K562 (cell line): ENCODE measurements at regions not wholly inside any gene's neighbourhood (a gene's known extent, or its start where the extent isn't known, plus 50 kb on each side); places are given as distances from the start of the nearest gene placed in this dataset.

Experiments
- ATAC-seq: fragments of 200-7000 bp; cut with Tn5 transposase; 3 replicates; pipeline ENCODE4 v1.9.1; 2020; ENCODE audit warnings: moderate library complexity
- BruUV-seq: library from RNA; stranded (reverse); fragments of 400-500 nt; replicated peaks from 2 replicates; lab custom pipeline; 2021; lab: Mats Ljungman, UMichigan
- CTCF ChIA-PET: fragments of 300-600 bp; formaldehyde crosslinking; extraction: SDS; loops from one replicate; lab custom pipeline; 2021; ENCODE audit warnings: low intra/inter-chr PET ratio; lab: Yijun Ruan, JAX
- POLR2A ChIA-PET: fragments of 300-600, 350-650 bp; sonication (Branson Sonifier 250); formaldehyde crosslinking; extraction: SDS; loops from one replicate; lab custom pipeline; 2021; ENCODE audit warnings: antibody characterized with exemption, inconsistent platforms; lab: Yijun Ruan, JAX
- DNase-seq, 4 experiments: peaks; one replicate each; pipeline versions ENCODE4 v3.0.0 to v3.0.0-alpha.2; 2011 to 2018; ENCODE audit warnings: low spot score in 3 of 4, mixed read lengths in 3 of 4; ENCODE audit errors: extremely low read depth in 1 of 4
- FAIRE-seq: peaks from 2 replicates; lab custom pipeline; 2011; peaks lifted over from hg19 to GRCh38; lab: Jason Lieb, UNC
- H2AFZ ChIP-seq: 2 replicates; pipeline ENCODE4 v1.6.0; 2011; ENCODE audit warnings: low read depth, low read length, control low read depth, inconsistent platforms
- H3K27ac ChIP-seq: fragments of 200-600 bp; 3 replicates; pipeline ENCODE4 v1.8.0; 2011; ENCODE audit warnings: low read depth, mild to moderate bottlenecking, control low read depth, inconsistent platforms, low read length, moderate library complexity, mixed read lengths; ENCODE audit errors: extremely low read depth
- H3K27me3 ChIP-seq, 2 experiments: fragments of 300-600 bp in 1 of 2; 2 replicates in 1 of 2; 3 replicates in 1 of 2; pipeline versions ENCODE4 v1.6.0 to v1.8.0; 2011; ENCODE audit warnings: inconsistent platforms in 2 of 2, low read length in 2 of 2, mild to moderate bottlenecking in 1 of 2, mixed read lengths in 1 of 2, moderate library complexity in 1 of 2; ENCODE audit not compliant: control insufficient read depth in 2 of 2, insufficient read depth in 2 of 2
- H3K36me3 ChIP-seq: fragments of 300-600 bp; 3 replicates; pipeline ENCODE4 v1.8.0; 2011; ENCODE audit warnings: mild to moderate bottlenecking, low read length, inconsistent platforms; ENCODE audit not compliant: control insufficient read depth, insufficient read depth
- H3K4me1 ChIP-seq, 2 experiments: fragments of 200-600 bp in 1 of 2; replicated peaks in 1 of 2; 2 replicates in 1 of 2; 3 replicates in 1 of 2; pipeline versions ENCODE4 v1.5.1 to v1.8.0; 2011; ENCODE audit warnings: inconsistent platforms in 2 of 2, low read length in 2 of 2, mild to moderate bottlenecking in 1 of 2, mixed read lengths in 1 of 2, moderate library complexity in 1 of 2; ENCODE audit not compliant: control insufficient read depth in 2 of 2, insufficient read depth in 2 of 2
- H3K4me2 ChIP-seq: 2 replicates; pipeline ENCODE4 v1.6.1; 2011; ENCODE audit warnings: low read length, control low read depth, inconsistent platforms, mixed read lengths; ENCODE audit not compliant: insufficient read depth
- H3K4me3 ChIP-seq: fragments of 200-600 bp; sonication (generic), shearing (Covaris generic); 2 replicates; pipeline ENCODE4 v1.5.1; 2016; ENCODE audit warnings: control low read depth, inconsistent platforms
- H3K79me2 ChIP-seq: fragments of 200-600 bp; 3 replicates; pipeline ENCODE4 v1.8.0; 2011; ENCODE audit warnings: low read length, inconsistent platforms; ENCODE audit not compliant: control insufficient read depth, insufficient read depth
- H3K9ac ChIP-seq, 2 experiments: 2 replicates each; pipeline versions ENCODE4 v1.6.0 to v1.6.1; 2011; ENCODE audit warnings: low read depth in 2 of 2, low read length in 2 of 2, control low read depth in 1 of 2, inconsistent platforms in 1 of 2, mild to moderate bottlenecking in 1 of 2, mixed read lengths in 1 of 2; ENCODE audit not compliant: insufficient read depth in 1 of 2
- H3K9me1 ChIP-seq: one replicate; pipeline ENCODE4 v1.6.0; 2011; ENCODE audit warnings: inconsistent platforms, mild to moderate bottlenecking, low read length, moderate library complexity; ENCODE audit not compliant: control insufficient read depth, insufficient read depth
- H3K9me3 ChIP-seq: replicated peaks from 2 replicates; pipeline ENCODE4 v1.5.1; 2011; ENCODE audit warnings: low read depth, low read length, inconsistent platforms; ENCODE audit not compliant: control insufficient read depth, insufficient read depth
- H4K20me1 ChIP-seq: replicated peaks from 2 replicates; pipeline ENCODE4 v1.6.1; 2011; ENCODE audit warnings: low read length, inconsistent platforms, mixed read lengths; ENCODE audit not compliant: control insufficient read depth, insufficient read depth
- ZNF316 ChIP-seq: fragments of 450-650 bp; IDR thresholded peaks from 2 replicates; pipeline ENCODE4 v1.6.1; 2016
- WGBS: fragments of 100-300 bp; shearing (Covaris generic); methylation state at CpG from one replicate; pipeline ENCODE4 v1.1.6; 2016; ENCODE audit warnings: low coverage, mixed read lengths; ENCODE audit not compliant: insufficient coverage; ENCODE audit errors: missing lambda C conversion rate; 5-methylcytosine and 5-hydroxymethylcytosine counted together
- in situ Hi-C: fragments of 300-500 bp; cut with MboI; formaldehyde crosslinking; loops from 4 replicates; pipeline ENCODE4 v1.15.0; 2018; ENCODE audit warnings: inconsistent platforms, mixed read lengths
- intact Hi-C: fragments of 100-400 bp; cut with micrococcal nuclease; formaldehyde crosslinking; loops from 2 replicates; pipeline ENCODE4 v1.14.2; 2022
- TF ChIP-seq, protein P1 (sequence below): fragments of 200-800 bp; sonication (Bioruptor generic); IDR thresholded peaks from 2 replicates; pipeline ENCODE4 v1.6.1; 2016; ENCODE audit warnings: missing genetic modification characterization, missing compliant biosample characterization

GRCh38 chr2:145777914-145778313 is 1258.0 kb upstream of the ZEB2 start:
- Histone ChIP-seq H3K9me3 (peaks cover 2% of the 10 kb centered on the region; the same call in 1 of the 2 replicates), H3K27me3 (no peaks in the 10 kb centered on the region), H3K4me3 (no peak overlapping the region), H3K4me1 (peaks cover 0 to 4% of the 10 kb centered on the region in 2 experiments; a peak in 1 of 5 replicates), H3K9ac (no peak overlapping the region), H4K20me1 (no peaks in the 10 kb centered on the region), H3K4me2 (no peak overlapping the region), H3K79me2 (no peaks in the 10 kb centered on the region), H3K9me1 (no peaks in the 10 kb centered on the region), H3K36me3 (no peaks in the 10 kb centered on the region)
- no peak for ATAC-seq
- ChIA-PET POLR2A (no interaction called here), CTCF (no interaction called here)
- no peak for FAIRE-seq
- 83% methylated on average over 3 of the region's 3 CpGs for WGBS
- BruUV-seq, result no TSS peak
- DNase-seq, result no peak
- in situ Hi-C loops (no loop called here), intact Hi-C loops (no loop called here)
- TF ChIP-seq, protein P1, sequence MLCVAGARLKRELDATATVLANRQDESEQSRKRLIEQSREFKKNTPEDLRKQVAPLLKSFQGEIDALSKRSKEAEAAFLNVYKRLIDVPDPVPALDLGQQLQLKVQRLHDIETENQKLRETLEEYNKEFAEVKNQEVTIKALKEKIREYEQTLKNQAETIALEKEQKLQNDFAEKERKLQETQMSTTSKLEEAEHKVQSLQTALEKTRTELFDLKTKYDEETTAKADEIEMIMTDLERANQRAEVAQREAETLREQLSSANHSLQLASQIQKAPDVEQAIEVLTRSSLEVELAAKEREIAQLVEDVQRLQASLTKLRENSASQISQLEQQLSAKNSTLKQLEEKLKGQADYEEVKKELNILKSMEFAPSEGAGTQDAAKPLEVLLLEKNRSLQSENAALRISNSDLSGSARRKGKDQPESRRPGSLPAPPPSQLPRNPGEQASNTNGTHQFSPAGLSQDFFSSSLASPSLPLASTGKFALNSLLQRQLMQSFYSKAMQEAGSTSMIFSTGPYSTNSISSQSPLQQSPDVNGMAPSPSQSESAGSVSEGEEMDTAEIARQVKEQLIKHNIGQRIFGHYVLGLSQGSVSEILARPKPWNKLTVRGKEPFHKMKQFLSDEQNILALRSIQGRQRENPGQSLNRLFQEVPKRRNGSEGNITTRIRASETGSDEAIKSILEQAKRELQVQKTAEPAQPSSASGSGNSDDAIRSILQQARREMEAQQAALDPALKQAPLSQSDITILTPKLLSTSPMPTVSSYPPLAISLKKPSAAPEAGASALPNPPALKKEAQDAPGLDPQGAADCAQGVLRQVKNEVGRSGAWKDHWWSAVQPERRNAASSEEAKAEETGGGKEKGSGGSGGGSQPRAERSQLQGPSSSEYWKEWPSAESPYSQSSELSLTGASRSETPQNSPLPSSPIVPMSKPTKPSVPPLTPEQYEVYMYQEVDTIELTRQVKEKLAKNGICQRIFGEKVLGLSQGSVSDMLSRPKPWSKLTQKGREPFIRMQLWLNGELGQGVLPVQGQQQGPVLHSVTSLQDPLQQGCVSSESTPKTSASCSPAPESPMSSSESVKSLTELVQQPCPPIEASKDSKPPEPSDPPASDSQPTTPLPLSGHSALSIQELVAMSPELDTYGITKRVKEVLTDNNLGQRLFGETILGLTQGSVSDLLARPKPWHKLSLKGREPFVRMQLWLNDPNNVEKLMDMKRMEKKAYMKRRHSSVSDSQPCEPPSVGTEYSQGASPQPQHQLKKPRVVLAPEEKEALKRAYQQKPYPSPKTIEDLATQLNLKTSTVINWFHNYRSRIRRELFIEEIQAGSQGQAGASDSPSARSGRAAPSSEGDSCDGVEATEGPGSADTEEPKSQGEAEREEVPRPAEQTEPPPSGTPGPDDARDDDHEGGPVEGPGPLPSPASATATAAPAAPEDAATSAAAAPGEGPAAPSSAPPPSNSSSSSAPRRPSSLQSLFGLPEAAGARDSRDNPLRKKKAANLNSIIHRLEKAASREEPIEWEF, result no peak
- TF ChIP-seq ZNF316, result 0 out of 2 replicates have a peak, but pooled peaks have one; percentile 4
- TF ChIP-seq, all 486 proteins: peak for 1
- H3K27ac ChIP-seq, result no peak overlapping the region
- no peak overlapping the region; the same call in 1 of the 2 replicates for H2AFZ ChIP-seq
